ENCODE measurements at regions not wholly inside any gene's neighbourhood (a gene's known extent, or its start where the extent isn't known, plus 50 kb on each side); places are given as distances from the start of the nearest gene placed in this dataset.

DNA sequence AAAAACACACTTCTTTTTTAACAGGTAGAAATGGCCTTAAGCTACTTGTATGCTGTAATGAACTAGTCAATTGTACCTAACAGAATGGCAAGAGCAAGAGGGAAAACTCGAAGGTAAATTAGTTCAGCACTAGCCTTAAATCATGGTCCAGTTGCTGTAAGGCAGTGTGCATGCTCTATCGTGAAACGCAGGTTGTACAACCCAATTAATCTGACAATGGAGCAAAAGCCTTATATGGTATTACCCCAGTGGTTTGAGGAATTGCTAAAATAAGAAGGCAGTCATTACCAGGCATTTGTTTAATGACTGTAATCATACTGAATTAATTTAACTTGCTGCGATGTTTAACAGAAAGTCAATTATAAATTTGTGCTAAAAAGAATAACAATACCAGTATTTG is 69.3 kb upstream of the SOX4 start:
- Histone ChIP-seq H3K9ac (ENCODE audit: low read depth, low read length) (no peak overlapping the region), H3K4me2 (ENCODE audit: insufficient read depth, low read length) (no peak overlapping the region), H3K4me1 (ENCODE audit: insufficient read depth, low read length) (no peaks in the 10 kb centered on the region), H3K9me3 (ENCODE audit: insufficient read depth, low read length, severe bottlenecking) (no peaks in the 10 kb centered on the region), H4K20me1 (ENCODE audit: insufficient read depth, low read length) (no peaks in the 10 kb centered on the region), H3K27me3 (ENCODE audit: insufficient read depth, low read length, poor library complexity) (no peaks in the 10 kb centered on the region), H3K4me3 (ENCODE audit: low read depth in 1 of 2, low read length in 2 of 2) (no peak overlapping the region), H3K79me2 (ENCODE audit: insufficient read depth, low read length) (no peaks in the 10 kb centered on the region), H2AFZ (ENCODE audit: low read depth, low read length) (no peak overlapping the region), H3K27ac (ENCODE audit: low read length) (no peak overlapping the region), H3K36me3 (ENCODE audit: insufficient read depth, low read length) (no peaks in the 10 kb centered on the region)
- DNase-seq (no peak), ATAC-seq (ENCODE audit: insufficient read depth, low read depth) (no peak)
- TF ChIP-seq EZH2 (IDR thresholded peaks at IDR 0.05; ENCODE audit: borderline replicate concordance, low read depth, low read length, severe bottlenecking), result no peak
- TF ChIP-seq, protein P1, sequence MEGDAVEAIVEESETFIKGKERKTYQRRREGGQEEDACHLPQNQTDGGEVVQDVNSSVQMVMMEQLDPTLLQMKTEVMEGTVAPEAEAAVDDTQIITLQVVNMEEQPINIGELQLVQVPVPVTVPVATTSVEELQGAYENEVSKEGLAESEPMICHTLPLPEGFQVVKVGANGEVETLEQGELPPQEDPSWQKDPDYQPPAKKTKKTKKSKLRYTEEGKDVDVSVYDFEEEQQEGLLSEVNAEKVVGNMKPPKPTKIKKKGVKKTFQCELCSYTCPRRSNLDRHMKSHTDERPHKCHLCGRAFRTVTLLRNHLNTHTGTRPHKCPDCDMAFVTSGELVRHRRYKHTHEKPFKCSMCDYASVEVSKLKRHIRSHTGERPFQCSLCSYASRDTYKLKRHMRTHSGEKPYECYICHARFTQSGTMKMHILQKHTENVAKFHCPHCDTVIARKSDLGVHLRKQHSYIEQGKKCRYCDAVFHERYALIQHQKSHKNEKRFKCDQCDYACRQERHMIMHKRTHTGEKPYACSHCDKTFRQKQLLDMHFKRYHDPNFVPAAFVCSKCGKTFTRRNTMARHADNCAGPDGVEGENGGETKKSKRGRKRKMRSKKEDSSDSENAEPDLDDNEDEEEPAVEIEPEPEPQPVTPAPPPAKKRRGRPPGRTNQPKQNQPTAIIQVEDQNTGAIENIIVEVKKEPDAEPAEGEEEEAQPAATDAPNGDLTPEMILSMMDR (IDR thresholded peaks at IDR 0.05; ENCODE audit: borderline replicate concordance, extremely low read depth, low read length, poor library complexity, severe bottlenecking), result no peak

DNA sequence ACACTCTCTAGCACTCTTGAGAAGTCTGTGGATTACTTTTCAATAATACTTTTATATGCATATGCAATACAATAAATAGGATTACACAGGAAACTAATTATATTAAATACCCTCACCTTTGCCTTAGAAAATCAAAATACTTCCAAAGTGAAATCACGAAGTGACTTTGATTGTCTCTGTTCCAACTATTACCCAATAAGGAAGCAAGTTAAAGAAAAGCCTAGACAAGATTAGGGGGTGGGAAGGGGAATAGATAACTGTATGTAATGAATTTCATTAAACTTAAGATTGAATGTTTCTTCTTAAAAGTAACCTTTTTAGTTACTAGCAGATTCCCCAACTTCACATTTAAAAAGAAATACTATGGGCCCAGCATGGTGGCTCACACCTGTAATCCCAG is 66.6 kb upstream of the SOX4 start:
- Histone ChIP-seq H3K4me2 (ENCODE audit: insufficient read depth, low read length) (no peak overlapping the region), H3K36me3 (ENCODE audit: insufficient read depth, low read length) (no peaks in the 10 kb centered on the region), H3K4me1 (ENCODE audit: insufficient read depth, low read length) (no peaks in the 10 kb centered on the region), H3K79me2 (ENCODE audit: insufficient read depth, low read length) (no peaks in the 10 kb centered on the region), H3K27me3 (ENCODE audit: insufficient read depth, low read length, poor library complexity) (no peaks in the 10 kb centered on the region), H3K9ac (ENCODE audit: low read depth, low read length) (no peak overlapping the region), H3K27ac (ENCODE audit: low read length) (no peak overlapping the region), H3K4me3 (ENCODE audit: low read depth in 1 of 2, low read length in 2 of 2) (no peak overlapping the region), H2AFZ (ENCODE audit: low read depth, low read length) (no peak overlapping the region), H3K9me3 (ENCODE audit: insufficient read depth, low read length, severe bottlenecking) (no peaks in the 10 kb centered on the region), H4K20me1 (ENCODE audit: insufficient read depth, low read length) (no peaks in the 10 kb centered on the region)
- no peak for ATAC-seq (ENCODE audit: insufficient read depth, low read depth)
- no peak for DNase-seq
- TF ChIP-seq EZH2 (IDR thresholded peaks at IDR 0.05; ENCODE audit: borderline replicate concordance, low read depth, low read length, severe bottlenecking), result no peak
- TF ChIP-seq, protein P1 (IDR thresholded peaks at IDR 0.05; ENCODE audit: borderline replicate concordance, extremely low read depth, low read length, poor library complexity, severe bottlenecking), result no peak

DNA sequence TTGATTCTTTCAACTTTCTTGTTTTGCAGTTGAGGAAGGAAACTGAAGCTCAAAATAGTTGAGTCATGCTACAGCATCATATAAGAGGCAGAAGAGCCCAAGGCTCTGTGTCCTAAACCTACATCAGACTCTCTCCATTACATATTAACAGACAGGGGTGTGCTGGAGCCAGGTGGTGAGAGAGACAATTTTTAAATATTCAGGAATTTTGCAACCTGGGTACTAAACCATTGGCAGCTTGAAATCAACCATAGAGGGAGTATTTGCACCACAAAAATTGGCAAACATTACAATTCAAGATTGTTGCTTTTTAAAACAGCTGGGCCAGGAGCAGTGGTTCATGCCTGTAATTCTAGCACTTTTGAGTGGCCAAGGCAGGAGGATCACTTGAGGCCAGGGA is 65.8 kb upstream of the SOX4 start:
- no peak for ATAC-seq (ENCODE audit: insufficient read depth, low read depth)
- Histone ChIP-seq H3K4me3 (ENCODE audit: low read depth in 1 of 2, low read length in 2 of 2) (no peak overlapping the region), H3K4me2 (ENCODE audit: insufficient read depth, low read length) (no peak overlapping the region), H3K79me2 (ENCODE audit: insufficient read depth, low read length) (no peaks in the 10 kb centered on the region), H3K27me3 (ENCODE audit: insufficient read depth, low read length, poor library complexity) (no peaks in the 10 kb centered on the region), H3K9me3 (ENCODE audit: insufficient read depth, low read length, severe bottlenecking) (no peaks in the 10 kb centered on the region), H3K36me3 (ENCODE audit: insufficient read depth, low read length) (no peaks in the 10 kb centered on the region), H3K9ac (ENCODE audit: low read depth, low read length) (no peak overlapping the region), H2AFZ (ENCODE audit: low read depth, low read length) (no peak overlapping the region), H4K20me1 (ENCODE audit: insufficient read depth, low read length) (no peaks in the 10 kb centered on the region), H3K4me1 (ENCODE audit: insufficient read depth, low read length) (no peaks in the 10 kb centered on the region), H3K27ac (ENCODE audit: low read length) (no peak overlapping the region)
- TF ChIP-seq, protein P1 (IDR thresholded peaks at IDR 0.05; ENCODE audit: borderline replicate concordance, extremely low read depth, low read length, poor library complexity, severe bottlenecking), result peak; percentile 17
- no peak for TF ChIP-seq EZH2 (IDR thresholded peaks at IDR 0.05; ENCODE audit: borderline replicate concordance, low read depth, low read length, severe bottlenecking)
- no peak for DNase-seq

GRCh38 chr6:21529431-21529830 is 64.1 kb upstream of the SOX4 start:
- H3K27ac ChIP-seq (ENCODE audit: low read length), result no peak overlapping the region
- no peaks in the 10 kb centered on the region for H3K4me1 ChIP-seq (ENCODE audit: insufficient read depth, low read length)
- no peak overlapping the region for H3K4me3 ChIP-seq (ENCODE audit: low read depth in 1 of 2, low read length in 2 of 2)
- no peaks in the 10 kb centered on the region for H3K36me3 ChIP-seq (ENCODE audit: insufficient read depth, low read length)
- H3K79me2 ChIP-seq (ENCODE audit: insufficient read depth, low read length), result no peaks in the 10 kb centered on the region
- DNase-seq, result no peak
- H3K9ac ChIP-seq (ENCODE audit: low read depth, low read length), result no peak overlapping the region
- no peak overlapping the region for H3K4me2 ChIP-seq (ENCODE audit: insufficient read depth, low read length)
- TF ChIP-seq, protein P1 (IDR thresholded peaks at IDR 0.05; ENCODE audit: borderline replicate concordance, extremely low read depth, low read length, poor library complexity, severe bottlenecking), result no peak
- TF ChIP-seq EZH2 (IDR thresholded peaks at IDR 0.05; ENCODE audit: borderline replicate concordance, low read depth, low read length, severe bottlenecking), result no peak
- H3K9me3 ChIP-seq (ENCODE audit: insufficient read depth, low read length, severe bottlenecking), result no peaks in the 10 kb centered on the region
- no peaks in the 10 kb centered on the region for H3K27me3 ChIP-seq (ENCODE audit: insufficient read depth, low read length, poor library complexity)
- no peak overlapping the region for H2AFZ ChIP-seq (ENCODE audit: low read depth, low read length)
- no peak for ATAC-seq (ENCODE audit: insufficient read depth, low read depth)
- no peaks in the 10 kb centered on the region for H4K20me1 ChIP-seq (ENCODE audit: insufficient read depth, low read length)

Measured in DND-41 (cell line).